WI38 (cell line): ENCODE measurements at regions not wholly inside any gene's neighbourhood (a gene's known extent, or its start where the extent isn't known, plus 50 kb on each side); places are given as distances from the start of the nearest gene placed in this dataset.

Experiments
- H3K4me3 ChIP-seq: 2 replicates; pipeline ENCODE4 v1.5.1; 2011; ENCODE audit warnings: low read depth, mild to moderate bottlenecking, control low read depth, low read length
- TF ChIP-seq, protein P1 (sequence below): IDR thresholded peaks from 2 replicates; pipeline ENCODE4 v1.5.1; 2012; ENCODE audit warnings: low read depth, mild to moderate bottlenecking, control low read depth, low read length

DNA sequence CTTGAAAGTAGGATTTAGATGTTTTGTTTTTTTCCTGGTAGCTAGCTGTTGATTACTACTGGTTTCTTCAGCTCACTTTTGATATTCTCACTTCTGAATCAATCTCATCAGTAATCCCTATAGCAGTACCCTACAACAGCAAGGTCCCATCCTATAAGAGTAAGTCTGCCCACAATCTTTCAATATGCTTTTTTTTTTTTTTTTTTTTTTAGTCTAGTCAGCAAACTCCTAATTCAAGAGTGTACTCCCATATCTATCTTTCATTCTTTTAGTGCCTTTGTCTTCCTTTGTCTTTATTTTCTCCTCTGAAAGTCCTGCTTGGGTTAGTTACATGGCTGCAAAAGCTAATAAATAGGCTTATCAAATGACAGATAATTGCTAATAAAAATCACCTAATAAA is 362.4 kb upstream of the RIOK2 start:
- no peak overlapping the region for H3K4me3 ChIP-seq
- TF ChIP-seq, protein P1, sequence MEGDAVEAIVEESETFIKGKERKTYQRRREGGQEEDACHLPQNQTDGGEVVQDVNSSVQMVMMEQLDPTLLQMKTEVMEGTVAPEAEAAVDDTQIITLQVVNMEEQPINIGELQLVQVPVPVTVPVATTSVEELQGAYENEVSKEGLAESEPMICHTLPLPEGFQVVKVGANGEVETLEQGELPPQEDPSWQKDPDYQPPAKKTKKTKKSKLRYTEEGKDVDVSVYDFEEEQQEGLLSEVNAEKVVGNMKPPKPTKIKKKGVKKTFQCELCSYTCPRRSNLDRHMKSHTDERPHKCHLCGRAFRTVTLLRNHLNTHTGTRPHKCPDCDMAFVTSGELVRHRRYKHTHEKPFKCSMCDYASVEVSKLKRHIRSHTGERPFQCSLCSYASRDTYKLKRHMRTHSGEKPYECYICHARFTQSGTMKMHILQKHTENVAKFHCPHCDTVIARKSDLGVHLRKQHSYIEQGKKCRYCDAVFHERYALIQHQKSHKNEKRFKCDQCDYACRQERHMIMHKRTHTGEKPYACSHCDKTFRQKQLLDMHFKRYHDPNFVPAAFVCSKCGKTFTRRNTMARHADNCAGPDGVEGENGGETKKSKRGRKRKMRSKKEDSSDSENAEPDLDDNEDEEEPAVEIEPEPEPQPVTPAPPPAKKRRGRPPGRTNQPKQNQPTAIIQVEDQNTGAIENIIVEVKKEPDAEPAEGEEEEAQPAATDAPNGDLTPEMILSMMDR = no peak

DNA sequence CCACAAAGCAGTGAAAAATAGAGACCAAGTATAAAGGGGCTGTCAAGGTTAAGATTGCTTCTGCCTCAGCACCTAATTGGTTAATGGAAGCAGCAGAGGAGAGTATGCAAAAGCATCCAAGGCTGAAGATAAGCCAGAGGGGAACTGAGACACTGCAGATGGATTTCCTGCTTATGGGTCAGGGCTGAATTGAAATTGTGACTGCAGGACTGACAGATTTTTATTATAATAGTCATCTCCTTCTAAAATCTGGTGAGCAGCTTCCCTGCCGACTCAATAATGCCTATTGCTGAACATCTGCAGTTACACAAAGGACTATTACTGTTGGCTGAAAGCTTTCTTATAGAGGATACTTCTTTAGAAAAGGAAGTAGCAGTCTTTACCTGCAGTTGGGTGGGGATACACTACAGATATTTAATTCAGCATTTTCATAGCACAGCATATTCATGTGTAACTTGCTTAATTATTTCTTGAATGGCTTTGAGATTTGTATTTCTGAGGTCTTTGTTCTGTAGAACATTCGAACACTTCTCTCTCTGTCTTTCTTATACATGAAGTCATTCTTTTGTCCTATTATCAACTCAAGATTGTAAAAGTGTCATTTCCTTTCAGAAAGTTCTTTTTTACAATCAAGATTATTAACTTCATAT is 363.0 kb upstream of the RIOK2 start:
- H3K4me3 ChIP-seq = no peak overlapping the region
- TF ChIP-seq, protein P1 = no peak

DNA sequence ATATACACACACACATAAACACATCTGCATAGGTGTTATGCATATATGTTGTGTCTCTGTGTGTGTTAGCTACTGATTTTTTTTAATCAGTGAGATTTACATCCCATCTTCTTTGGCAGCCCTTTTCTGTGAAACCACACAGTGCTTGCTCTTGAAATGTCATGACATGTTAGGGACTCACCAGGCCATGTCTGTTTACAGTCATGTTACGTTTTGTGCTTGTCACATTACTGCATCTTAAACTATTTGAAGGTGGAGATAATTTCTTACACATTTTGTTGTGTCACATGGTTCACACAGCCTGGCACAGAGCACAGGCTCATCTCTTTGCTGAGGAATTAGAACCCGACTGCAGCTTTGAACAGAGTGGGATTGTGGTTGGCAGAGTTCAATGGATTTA is 364.4 kb upstream of the RIOK2 start:
- H3K4me3 ChIP-seq = no peak overlapping the region
- TF ChIP-seq, protein P1 = no peak

DNA sequence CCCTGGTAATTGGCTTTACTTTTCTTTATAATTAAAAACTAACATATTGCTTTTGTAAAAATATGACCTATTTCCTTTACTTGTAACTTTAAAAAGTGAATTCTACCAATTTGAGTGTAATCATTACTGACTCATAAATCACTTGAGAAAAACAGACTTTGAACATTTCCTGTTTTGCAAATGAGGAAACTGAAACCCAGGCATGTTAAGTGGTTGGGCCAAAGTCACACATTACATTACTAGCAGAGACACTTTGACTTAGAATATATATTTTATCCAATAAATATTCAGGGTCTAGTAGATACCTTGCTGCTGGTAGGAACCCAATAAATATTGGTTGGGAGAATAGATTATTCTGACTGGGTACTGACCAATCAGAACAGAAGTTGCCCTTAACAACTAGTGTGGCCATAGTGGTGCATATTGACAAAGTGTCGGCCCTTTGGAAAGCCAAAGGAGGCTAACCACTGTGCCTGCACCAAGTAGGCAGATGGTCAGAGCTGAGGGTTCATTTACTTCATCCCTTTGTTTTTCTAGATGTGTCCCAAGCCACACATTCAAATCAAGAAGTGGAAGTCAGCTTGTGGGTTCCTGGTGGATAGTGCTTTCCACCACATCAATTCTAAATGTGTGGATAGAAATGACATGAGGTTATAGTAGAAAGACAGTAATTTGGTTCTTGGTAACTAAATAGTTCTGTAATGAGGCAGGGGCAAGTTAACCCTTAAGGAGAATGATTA is 365.1 kb upstream of the RIOK2 start:
- TF ChIP-seq, protein P1 = no peak
- no peak overlapping the region for H3K4me3 ChIP-seq

DNA sequence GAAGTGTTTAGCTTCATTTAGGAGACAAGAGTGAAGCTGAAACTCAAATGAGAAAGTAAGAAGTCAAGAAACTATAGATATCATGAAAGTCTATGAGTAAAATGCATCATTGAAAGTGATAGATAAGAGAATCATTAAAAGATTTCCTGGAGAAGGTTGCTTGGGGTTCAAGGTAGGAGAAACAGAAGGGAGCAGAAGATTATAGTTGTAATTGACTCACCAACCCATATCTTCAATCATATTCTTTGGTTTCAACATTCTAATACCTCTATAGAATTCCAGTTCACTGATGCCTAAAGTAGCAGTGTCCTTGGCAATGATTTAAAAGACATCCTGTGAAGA is 365.7 kb upstream of the RIOK2 start:
- no peak overlapping the region for H3K4me3 ChIP-seq
- TF ChIP-seq, protein P1 = no peak

DNA sequence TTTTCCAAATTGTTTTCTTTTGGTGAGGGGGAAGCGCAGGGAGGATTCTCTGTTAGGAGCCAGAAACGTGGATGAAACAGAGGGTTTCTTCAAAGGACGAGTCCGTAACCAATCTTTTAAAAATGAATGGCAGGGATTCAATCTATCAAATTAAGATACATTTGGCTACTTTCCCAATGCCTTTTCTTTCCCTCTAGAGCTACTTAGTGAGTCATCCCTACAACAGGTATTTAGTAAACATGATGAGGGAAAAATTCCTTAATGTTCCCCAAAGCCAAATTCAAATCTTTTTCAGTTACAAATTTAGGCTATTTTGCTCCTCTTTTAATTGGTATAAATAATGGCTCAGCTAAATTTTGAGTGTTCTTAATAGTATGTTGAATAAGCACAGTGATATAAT is 366.4 kb upstream of the RIOK2 start:
- H3K4me3 ChIP-seq = no peak overlapping the region
- TF ChIP-seq, protein P1 = no peak

DNA sequence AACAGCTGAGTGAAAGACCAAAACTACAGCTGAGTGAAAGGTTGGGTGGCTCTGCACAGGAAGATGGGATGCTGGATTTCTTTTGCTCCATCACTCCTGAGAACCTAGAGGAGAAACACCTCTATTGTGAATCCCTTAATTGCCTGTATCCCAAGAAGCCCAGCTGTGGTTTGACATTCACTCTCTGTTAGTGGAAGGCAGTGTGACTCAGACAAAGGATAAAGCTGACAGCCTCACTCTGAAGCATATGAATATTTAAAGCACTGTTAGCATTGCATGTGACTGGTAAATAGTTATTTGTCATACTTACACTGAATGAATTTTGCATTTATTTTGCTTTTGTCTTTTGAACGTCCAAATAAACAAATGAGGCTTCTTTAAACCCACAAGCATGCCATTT is 367.1 kb upstream of the RIOK2 start:
- no peak overlapping the region for H3K4me3 ChIP-seq
- TF ChIP-seq, protein P1 = no peak
